H1 (cell line): ENCODE measurements at regions not wholly inside any gene's neighbourhood (a gene's known extent, or its start where the extent isn't known, plus 50 kb on each side); places are given as distances from the start of the nearest gene placed in this dataset.

Experiments
- CTCF ChIA-PET: fragments of 300-600 bp; sonication (Branson Sonifier 250); formaldehyde crosslinking; loops from one replicate; lab custom pipeline; 2021; ENCODE audit not compliant: partially characterized antibody; lab: Charles Lee
- POLR2A ChIA-PET: fragments of 300-600 bp; sonication (Branson Sonifier 250); formaldehyde crosslinking; loops from one replicate; lab custom pipeline; 2021; ENCODE audit warnings: inconsistent platforms; ENCODE audit not compliant: partially characterized antibody; lab: Charles Lee
- DNase-seq, 2 experiments: peaks; one replicate each; pipeline versions ENCODE4 v3.0.0 to v3.0.0-alpha.2; 2010 to 2022; ENCODE audit warnings: low spot score in 2 of 2, low read depth in 1 of 2, mixed read lengths in 1 of 2
- FAIRE-seq: peaks from 2 replicates; lab custom pipeline; 2011; peaks lifted over from hg19 to GRCh38; lab: Jason Lieb, UNC
- H2AFZ ChIP-seq: 2 replicates; pipeline ENCODE4 v1.8.1; 2012; ENCODE audit warnings: low read length, inconsistent platforms
- H2AK5ac ChIP-seq: 2 replicates; pipeline ENCODE4 v1.6.1; 2013; ENCODE audit warnings: low read depth, low read length
- H2BK120ac ChIP-seq: replicated peaks from 2 replicates; pipeline ENCODE3; 2013; ENCODE audit warnings: low read depth, low read length, inconsistent platforms
- H2BK12ac ChIP-seq: 2 replicates; pipeline ENCODE4 v1.6.1; 2013; ENCODE audit warnings: low read depth, low read length
- H2BK15ac ChIP-seq: 2 replicates; pipeline ENCODE4 v1.6.1; 2013; ENCODE audit warnings: low read length
- H2BK20ac ChIP-seq: 2 replicates; pipeline ENCODE4 v1.6.1; 2013; ENCODE audit warnings: low read length
- H2BK5ac ChIP-seq: 2 replicates; pipeline ENCODE4 v1.6.1; 2013; ENCODE audit warnings: low read depth, low read length
- H3K14ac ChIP-seq: 2 replicates; pipeline ENCODE4 v1.6.1; 2013; ENCODE audit warnings: inconsistent platforms; ENCODE audit not compliant: insufficient read length
- H3K18ac ChIP-seq: 2 replicates; pipeline ENCODE4 v1.6.1; 2013; ENCODE audit warnings: low read length; ENCODE audit errors: extremely low read depth
- H3K23ac ChIP-seq: 2 replicates; pipeline ENCODE4 v1.6.1; 2013; ENCODE audit warnings: inconsistent platforms; ENCODE audit not compliant: insufficient read length
- H3K23me2 ChIP-seq: 2 replicates; pipeline ENCODE4 v1.6.1; 2013; ENCODE audit warnings: low read depth, low read length
- H3K27ac ChIP-seq: 2 replicates; pipeline ENCODE4 v1.6.1; 2011; ENCODE audit warnings: low read depth, low read length, inconsistent platforms
- H3K27me3 ChIP-seq, 4 experiments: replicated peaks in 1 of 4; 1 replicate in 1 of 4; 2 replicates in 3 of 4; pipeline versions ENCODE4 v1.6.1 to v1.8.1; 2011 to 2013; ENCODE audit warnings: low read length in 3 of 4, mild to moderate bottlenecking in 3 of 4, inconsistent platforms in 2 of 4, mixed read lengths in 2 of 4, moderate library complexity in 1 of 4; ENCODE audit not compliant: control insufficient read depth in 3 of 4, insufficient read depth in 3 of 4; ENCODE audit errors: extremely low read depth in 1 of 4
- H3K36me3 ChIP-seq, 4 experiments: 2 replicates each; pipeline versions ENCODE4 v1.6.1 to v1.8.1; 2011 to 2013; ENCODE audit warnings: mild to moderate bottlenecking in 4 of 4, low read length in 3 of 4, moderate library complexity in 2 of 4, control low read depth in 1 of 4, inconsistent platforms in 1 of 4; ENCODE audit not compliant: insufficient read depth in 4 of 4, control insufficient read depth in 2 of 4
- H3K4ac ChIP-seq: replicated peaks from 2 replicates; pipeline ENCODE3; 2013; ENCODE audit warnings: low read length, low read depth, mixed read lengths, inconsistent platforms; ENCODE audit not compliant: insufficient read length
- H3K4me1 ChIP-seq, 4 experiments: replicated peaks in 1 of 4; 1 replicate in 1 of 4; 2 replicates in 3 of 4; pipeline versions ENCODE4 v1.6.1 to v1.8.1; 2011 to 2013; ENCODE audit warnings: low read length in 3 of 4, inconsistent platforms in 2 of 4, mixed read lengths in 1 of 4; ENCODE audit not compliant: insufficient read depth in 4 of 4, control insufficient read depth in 3 of 4
- H3K4me2 ChIP-seq, 2 experiments: 2 replicates each; pipeline versions ENCODE4 v1.6.1 to v1.8.1; 2011 to 2013; ENCODE audit warnings: low read depth in 2 of 2, low read length in 2 of 2, control low read depth in 1 of 2, inconsistent platforms in 1 of 2, mild to moderate bottlenecking in 1 of 2; ENCODE audit not compliant: insufficient read depth in 1 of 2
- H3K4me3 ChIP-seq, 4 experiments: fragments of 200-600, 300-600 bp in 1 of 4; sonication (generic), shearing (Covaris generic), sonication (Bioruptor Twin) in 1 of 4; 2 replicates each; pipeline versions ENCODE4 v1.5.1 to v1.8.1; 2011 to 2016; ENCODE audit warnings: low read length in 4 of 4, low read depth in 3 of 4, control low read depth in 2 of 4, inconsistent platforms in 2 of 4, mild to moderate bottlenecking in 2 of 4, mixed read lengths in 1 of 4, moderate library complexity in 1 of 4; ENCODE audit not compliant: insufficient read depth in 2 of 4; ENCODE audit errors: extremely low read depth in 1 of 4
- H3K56ac ChIP-seq: replicated peaks from 2 replicates; pipeline ENCODE3; 2013; ENCODE audit warnings: low read depth, mild to moderate bottlenecking, mixed read lengths, low read length, inconsistent platforms; ENCODE audit not compliant: insufficient read length
- H3K79me1 ChIP-seq: 2 replicates; pipeline ENCODE4 v1.6.1; 2013; ENCODE audit warnings: low read depth, low read length, control low read depth
- H3K79me2 ChIP-seq, 2 experiments: 2 replicates each; pipeline versions ENCODE4 v1.6.1 to v1.8.1; 2012 to 2013; ENCODE audit warnings: low read length in 2 of 2, mild to moderate bottlenecking in 2 of 2, inconsistent platforms in 1 of 2; ENCODE audit not compliant: insufficient read depth in 2 of 2, control insufficient read depth in 1 of 2
- H3K9ac ChIP-seq, 4 experiments: replicated peaks in 1 of 4; 1 replicate in 1 of 4; 2 replicates in 3 of 4; pipeline versions ENCODE4 v1.6.1 to v1.8.1; 2011 to 2013; ENCODE audit warnings: low read depth in 3 of 4, low read length in 3 of 4, control low read depth in 2 of 4, mild to moderate bottlenecking in 2 of 4, moderate library complexity in 2 of 4, inconsistent platforms in 1 of 4; ENCODE audit errors: extremely low read depth in 1 of 4
- H3K9me3 ChIP-seq, 2 experiments: 2 replicates each; pipeline versions ENCODE4 v1.6.1 to v1.8.1; 2012 to 2013; ENCODE audit warnings: mild to moderate bottlenecking in 2 of 2, moderate library complexity in 2 of 2, control low read depth in 1 of 2, inconsistent platforms in 1 of 2, low read depth in 1 of 2, low read length in 1 of 2, mixed read lengths in 1 of 2; ENCODE audit not compliant: insufficient read depth in 2 of 2
- H4K20me1 ChIP-seq, 2 experiments: replicated peaks in 1 of 2; 2 replicates each; pipeline versions ENCODE3 to v1.8.1; 2011 to 2013; ENCODE audit warnings: inconsistent platforms in 2 of 2, low read length in 2 of 2, mild to moderate bottlenecking in 1 of 2; ENCODE audit not compliant: insufficient read depth in 2 of 2, control insufficient read depth in 1 of 2
- H4K5ac ChIP-seq: 2 replicates; pipeline ENCODE4 v1.6.1; 2013; ENCODE audit warnings: low read length, low read depth, mixed read lengths, inconsistent platforms; ENCODE audit not compliant: insufficient read length
- H4K8ac ChIP-seq: 2 replicates; pipeline ENCODE4 v1.8.0; 2013; ENCODE audit warnings: mild to moderate bottlenecking, moderate library complexity, low read length, inconsistent platforms; ENCODE audit not compliant: insufficient read depth; ENCODE audit errors: extremely low read depth
- H4K91ac ChIP-seq: replicated peaks from 2 replicates; pipeline ENCODE3; 2013; ENCODE audit warnings: low read length, mixed read lengths, inconsistent platforms; ENCODE audit not compliant: insufficient read length
- EP300 ChIP-seq, 2 experiments: IDR thresholded peaks; 1 replicate in 1 of 2; 2 replicates in 1 of 2; pipeline ENCODE4 v1.6.1; 2011 to 2012; ENCODE audit warnings: low read depth in 2 of 2, low read length in 2 of 2, mild to moderate bottlenecking in 2 of 2, borderline replicate concordance in 1 of 2, inconsistent platforms in 1 of 2, moderate library complexity in 1 of 2
- WGBS, 2 experiments: shearing (Covaris generic) in 1 of 2; methylation state at CpG; one replicate each; pipeline versions ENCODE4 v1.1.6 to v1.1.7; 2013 to 2015; ENCODE audit warnings: low lambda C conversion rate in 2 of 2, mixed read lengths in 2 of 2, inconsistent platforms in 1 of 2, low coverage in 1 of 2, missing lambda C conversion rate in 1 of 2; ENCODE audit not compliant: insufficient replicate concordance in 2 of 2, insufficient coverage in 1 of 2, insufficient read length in 1 of 2; ENCODE audit errors: extremely low coverage in 1 of 2, missing lambda C conversion rate in 1 of 2; 5-methylcytosine and 5-hydroxymethylcytosine counted together

DNA sequence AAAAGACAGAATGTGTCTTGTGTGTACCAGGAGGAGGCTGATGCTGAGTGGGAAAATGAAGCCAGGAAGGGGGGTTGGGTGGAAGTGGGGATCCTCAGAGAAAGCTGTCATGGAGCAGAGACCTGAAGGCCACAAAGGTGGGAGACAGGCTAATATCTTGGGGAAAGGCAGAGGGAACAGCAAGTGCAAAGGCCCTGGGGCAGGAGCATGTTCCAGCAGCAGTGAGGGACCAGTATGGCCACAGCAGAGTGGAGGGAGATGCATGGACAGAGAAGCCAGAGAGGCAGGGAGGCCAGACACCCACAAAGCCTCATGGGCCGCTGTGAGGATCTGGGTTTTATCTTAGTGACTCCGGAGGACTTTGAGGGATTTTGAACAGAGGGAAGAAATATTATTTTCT lies 254.2 kb upstream of the SULF2 start:
- Histone ChIP-seq H2AFZ (no peak overlapping the region), H2BK20ac (no peak overlapping the region), H3K23ac (no peak overlapping the region), H2BK15ac (no peak overlapping the region), H3K36me3 (no peaks in the 10 kb centered on the region), H3K14ac (no peak overlapping the region), H4K8ac (no peak overlapping the region), H3K4me3 (no peak overlapping the region), H3K56ac (no peak overlapping the region), H3K27ac (no peak overlapping the region), H4K5ac (no peak overlapping the region), H3K18ac (no peak overlapping the region), H3K4me1 (no peaks in the 10 kb centered on the region), H2BK5ac (no peak overlapping the region), H3K9me3 (no peaks in the 10 kb centered on the region), H4K91ac (no peak overlapping the region), H2BK120ac (no peak overlapping the region), H3K27me3 (no peaks in the 10 kb centered on the region; a peak in 1 of 7 replicates), H2BK12ac (no peak overlapping the region), H3K9ac (no peak overlapping the region), H2AK5ac (no peak overlapping the region), H3K79me1 (no peaks in the 10 kb centered on the region), H3K4me2 (no peak overlapping the region), H4K20me1 (no peaks in the 10 kb centered on the region), H3K23me2 (no peaks in the 10 kb centered on the region), H3K79me2 (no peaks in the 10 kb centered on the region), H3K4ac (no peak overlapping the region)
- WGBS, 2 experiments: 92% methylated on average over 2 of the region's 2 CpGs; no CpG with 5 or more reads in 1 of the 2 experiments
- DNase-seq (no peak), FAIRE-seq (no peak)
- TF ChIP-seq EP300 (IDR thresholded peaks at IDR 0.05; ENCODE audit: borderline replicate concordance in 1 of 2, low read depth in 2 of 2, low read length in 2 of 2): no peak
- ChIA-PET POLR2A (no interaction called here), CTCF (interaction anchor here (1.0 kb wide), 1 partner anchor 185 kb away, joined by 3 read pairs; no protein-coding TSS in a partner anchor)
